Type B pancreatic cell (in vitro differentiated cells): ENCODE measurements at regions not wholly inside any gene's neighbourhood (a gene's known extent, or its start where the extent isn't known, plus 50 kb on each side); places are given as distances from the start of the nearest gene placed in this dataset.

Source experiments
- DNase-seq: peaks from one replicate; pipeline ENCODE4 v3.0.0; 2021; ENCODE audit warnings: mixed read lengths; ENCODE audit not compliant: unreplicated experiment; ENCODE audit errors: extremely low spot score
- H3K27ac Mint-ChIP-seq: 2 replicates; pipeline ENCODE4 v1.8.0; 2021; ENCODE audit warnings: mild to moderate bottlenecking, mixed read lengths
- H3K27me3 Mint-ChIP-seq: 2 replicates; pipeline ENCODE4 v1.8.0; 2021; ENCODE audit warnings: mixed read lengths
- H3K36me3 Mint-ChIP-seq: 2 replicates; pipeline ENCODE4 v1.8.0; 2021; ENCODE audit warnings: mixed read lengths
- H3K4me1 Mint-ChIP-seq: one replicate; pipeline ENCODE4 v1.8.0; 2021; ENCODE audit warnings: mixed read lengths; ENCODE audit not compliant: unreplicated experiment
- H3K4me3 Mint-ChIP-seq: 2 replicates; pipeline ENCODE4 v1.8.0; 2021; ENCODE audit warnings: mild to moderate bottlenecking, mixed read lengths
- H3K9me3 Mint-ChIP-seq: 2 replicates; pipeline ENCODE4 v1.8.0; 2021; ENCODE audit warnings: mixed read lengths
- CTCF ChIP-seq: fragments of 200-600 bp; sonication (generic); conservative IDR thresholded peaks from 2 replicates; pipeline ENCODE4 v1.5.0; 2021; ENCODE audit warnings: antibody characterized with exemption, mild to moderate bottlenecking

DNA sequence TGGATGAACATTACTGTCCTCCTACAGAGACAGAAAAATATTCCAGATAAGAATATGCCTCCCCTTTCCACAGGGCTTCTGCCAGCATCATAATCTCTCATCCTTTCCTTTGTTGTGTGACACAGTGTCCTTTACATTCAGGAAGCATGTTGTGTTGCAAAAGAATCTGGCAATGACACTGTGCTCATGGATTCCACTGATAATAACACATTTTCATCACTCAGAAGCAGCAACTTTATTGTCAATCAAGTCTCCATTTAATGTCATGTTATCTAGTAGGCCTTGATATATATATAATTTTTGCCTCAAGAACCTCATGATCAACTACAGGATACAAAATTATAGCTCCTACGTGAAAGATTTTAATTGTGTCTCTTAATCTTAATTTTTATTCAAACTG is 833.9 kb downstream of the FSTL5 start:
- no peak for DNase-seq
- H3K4me1 Mint-ChIP-seq, result no peaks in the 10 kb centered on the region
- no peaks in the 10 kb centered on the region for H3K36me3 Mint-ChIP-seq
- H3K27me3 Mint-ChIP-seq, result no peaks in the 10 kb centered on the region
- no peaks in the 10 kb centered on the region for H3K9me3 Mint-ChIP-seq
- H3K4me3 Mint-ChIP-seq, result no peak overlapping the region
- H3K27ac Mint-ChIP-seq, result no peak overlapping the region
- TF ChIP-seq CTCF, result no peak

GRCh38 chr4:161321706-161322105 is 842.1 kb downstream of the FSTL5 start:
- TF ChIP-seq CTCF, result no peak
- no peak for DNase-seq
- no peaks in the 10 kb centered on the region for H3K4me1 Mint-ChIP-seq
- no peaks in the 10 kb centered on the region for H3K36me3 Mint-ChIP-seq
- H3K27me3 Mint-ChIP-seq, result no peaks in the 10 kb centered on the region
- no peak overlapping the region for H3K27ac Mint-ChIP-seq
- H3K4me3 Mint-ChIP-seq, result no peak overlapping the region
- no peaks in the 10 kb centered on the region for H3K9me3 Mint-ChIP-seq

GRCh38 chr4:161320377-161320776 is 843.4 kb downstream of the FSTL5 start:
- no peaks in the 10 kb centered on the region for H3K9me3 Mint-ChIP-seq
- no peak overlapping the region for H3K27ac Mint-ChIP-seq
- peak; percentile 64 for TF ChIP-seq CTCF
- no peak for DNase-seq
- no peaks in the 10 kb centered on the region for H3K27me3 Mint-ChIP-seq
- H3K4me1 Mint-ChIP-seq, result no peaks in the 10 kb centered on the region
- no peak overlapping the region for H3K4me3 Mint-ChIP-seq
- H3K36me3 Mint-ChIP-seq, result no peaks in the 10 kb centered on the region

GRCh38 chr4:161317000-161317399 is 846.8 kb downstream of the FSTL5 start:
- H3K9me3 Mint-ChIP-seq, result peaks cover 4% of the 10 kb centered on the region
- H3K4me3 Mint-ChIP-seq, result no peak overlapping the region
- DNase-seq, result no peak
- H3K4me1 Mint-ChIP-seq, result no peaks in the 10 kb centered on the region
- no peaks in the 10 kb centered on the region for H3K27me3 Mint-ChIP-seq
- TF ChIP-seq CTCF, result no peak
- no peaks in the 10 kb centered on the region for H3K36me3 Mint-ChIP-seq
- H3K27ac Mint-ChIP-seq, result no peak overlapping the region

DNA sequence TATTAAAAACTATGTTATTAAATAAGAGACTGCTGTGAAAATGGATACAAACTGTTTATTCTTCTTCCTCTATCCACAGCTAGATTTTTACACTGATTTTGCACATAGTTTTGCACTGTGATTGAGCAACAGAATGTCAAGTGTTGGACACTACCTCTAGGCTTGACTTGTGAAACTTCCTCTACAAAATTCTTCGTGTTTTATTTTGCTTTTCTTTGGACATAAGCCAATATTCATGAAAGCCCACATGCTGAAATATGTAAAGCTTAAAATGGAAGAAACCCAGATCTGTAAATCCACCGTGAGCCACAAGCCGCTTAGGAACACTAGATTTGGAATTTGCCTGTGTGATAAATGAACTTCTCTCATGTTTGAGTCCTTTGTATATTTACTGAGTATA is 849.4 kb downstream of the FSTL5 start:
- Mint-ChIP-seq H3K9me3 (peaks cover 4% of the 10 kb centered on the region), H3K4me3 (no peak overlapping the region), H3K36me3 (no peaks in the 10 kb centered on the region), H3K27me3 (no peaks in the 10 kb centered on the region), H3K27ac (no peak overlapping the region), H3K4me1 (no peaks in the 10 kb centered on the region)
- no peak for TF ChIP-seq CTCF
- no peak for DNase-seq

GRCh38 chr4:161303551-161303950 is 860.2 kb downstream of the FSTL5 start:
- Mint-ChIP-seq H3K9me3 (peaks cover 12% of the 10 kb centered on the region), H3K4me1 (no peaks in the 10 kb centered on the region), H3K36me3 (no peaks in the 10 kb centered on the region), H3K4me3 (no peak overlapping the region), H3K27ac (no peak overlapping the region), H3K27me3 (no peaks in the 10 kb centered on the region)
- no peak for DNase-seq
- TF ChIP-seq CTCF, result no peak
